ENCODE measurements at regions not wholly inside any gene's neighbourhood (a gene's known extent, or its start where the extent isn't known, plus 50 kb on each side); places are given as distances from the start of the nearest gene placed in this dataset.

- no peaks in the 10 kb centered on the region for H3K4me1 ChIP-seq
- no peak for ATAC-seq
Measured at GRCh38 chr20:12466915-12467314, 541.9 kb upstream of the SPTLC3 start.

GRCh38 chr20:12467758-12468157, 541.0 kb upstream of the SPTLC3 start:
- H3K27me3 ChIP-seq: no peaks in the 10 kb centered on the region
- intact Hi-C loops (cut with DNase I; ENCODE audit: low total_unique reads) (no loop called here), in situ Hi-C loops (cut with MboI; ENCODE audit: low sequenced_read_pairs in 4 of 4) (no loop called here)
- ATAC-seq: no peak
- H3K36me3 ChIP-seq: no peaks in the 10 kb centered on the region
- H3K9me3 ChIP-seq: no peaks in the 10 kb centered on the region
- no peaks in the 10 kb centered on the region for H3K4me1 ChIP-seq
- H3K27ac ChIP-seq: no peak overlapping the region
- no peak for DNase-seq
- TF ChIP-seq POLR2A (IDR thresholded peaks at IDR 0.05) (no peak), CTCF (IDR thresholded peaks at IDR 0.05 in 4 of 5, conservative IDR thresholded peaks at IDR 0.05 in 1 of 5) (no peak)
- no peak overlapping the region for H3K4me3 ChIP-seq

More at GRCh38 chr20:12466915-12467314, 541.9 kb upstream of the SPTLC3 start:
- in situ Hi-C loops (cut with MboI; ENCODE audit: low sequenced_read_pairs in 4 of 4): no loop called here
- Histone ChIP-seq H3K27me3 (no peaks in the 10 kb centered on the region), H3K9me3 (no peaks in the 10 kb centered on the region), H3K27ac (no peak overlapping the region), H3K36me3 (no peaks in the 10 kb centered on the region), H3K4me3 (no peak overlapping the region)
- TF ChIP-seq CTCF (IDR thresholded peaks at IDR 0.05 in 4 of 5, conservative IDR thresholded peaks at IDR 0.05 in 1 of 5): no peak
- no peak for TF ChIP-seq POLR2A (IDR thresholded peaks at IDR 0.05)
- DNase-seq: no peak
- intact Hi-C loops (cut with DNase I; ENCODE audit: low total_unique reads): no loop called here

GRCh38 chr20:12482661-12483060, 526.1 kb upstream of the SPTLC3 start:
- no peaks in the 10 kb centered on the region for H3K9me3 ChIP-seq
- in situ Hi-C loops (cut with MboI; ENCODE audit: low sequenced_read_pairs in 4 of 4) (no loop called here), intact Hi-C loops (cut with DNase I; ENCODE audit: low total_unique reads) (no loop called here)
- H3K27me3 ChIP-seq: no peaks in the 10 kb centered on the region
- no peak overlapping the region for H3K4me3 ChIP-seq
- DNase-seq (no peak), ATAC-seq (no peak)
- H3K4me1 ChIP-seq: no peaks in the 10 kb centered on the region
- no peaks in the 10 kb centered on the region for H3K36me3 ChIP-seq
- TF ChIP-seq CTCF (IDR thresholded peaks at IDR 0.05 in 4 of 5, conservative IDR thresholded peaks at IDR 0.05 in 1 of 5) (no peak), POLR2A (IDR thresholded peaks at IDR 0.05) (no peak)
- H3K27ac ChIP-seq: no peak overlapping the region

- H3K27me3 ChIP-seq: no peaks in the 10 kb centered on the region
- DNase-seq: no peak
- H3K4me3 ChIP-seq: no peak overlapping the region
- H3K27ac ChIP-seq: no peak overlapping the region
- in situ Hi-C loops (cut with MboI; ENCODE audit: low sequenced_read_pairs in 4 of 4) (no loop called here), intact Hi-C loops (cut with DNase I; ENCODE audit: low total_unique reads) (no loop called here)
- ATAC-seq: no peak
- no peaks in the 10 kb centered on the region for H3K36me3 ChIP-seq
- no peaks in the 10 kb centered on the region for H3K9me3 ChIP-seq
- TF ChIP-seq POLR2A (IDR thresholded peaks at IDR 0.05) (no peak), CTCF (IDR thresholded peaks at IDR 0.05 in 4 of 5, conservative IDR thresholded peaks at IDR 0.05 in 1 of 5) (no peak)
- H3K4me1 ChIP-seq: no peaks in the 10 kb centered on the region
Measured at GRCh38 chr20:12502443-12502842, 506.3 kb upstream of the SPTLC3 start.

- Histone ChIP-seq H3K27me3 (no peaks in the 10 kb centered on the region), H3K9me3 (no peaks in the 10 kb centered on the region), H3K4me1 (no peaks in the 10 kb centered on the region), H3K27ac (no peak overlapping the region), H3K36me3 (no peaks in the 10 kb centered on the region), H3K4me3 (no peak overlapping the region)
- no peak for DNase-seq
- in situ Hi-C loops (cut with MboI; ENCODE audit: low sequenced_read_pairs in 4 of 4): no loop called here
- intact Hi-C loops (cut with DNase I; ENCODE audit: low total_unique reads): no loop called here
- TF ChIP-seq CTCF (IDR thresholded peaks at IDR 0.05 in 4 of 5, conservative IDR thresholded peaks at IDR 0.05 in 1 of 5): no peak
- no peak for ATAC-seq
Measured at GRCh38 chr20:12504779-12505178, 504.0 kb upstream of the SPTLC3 start.
